Gastroesophageal sphincter (tissue), 4 donors: ENCODE measurements at regions not wholly inside any gene's neighbourhood (a gene's known extent, or its start where the extent isn't known, plus 50 kb on each side); places are given as distances from the start of the nearest gene placed in this dataset.

Experiments
- ATAC-seq: fragments of 150-250 bp; one replicate; pipeline ENCODE4 v1.9.1; 2016; ENCODE audit warnings: mild to moderate bottlenecking, moderate library complexity
- H3K27ac ChIP-seq, 4 donors: fragments of 200-600 bp; sonication (generic) in 3 of 4; 1 replicate in 3 of 4; 2 replicates in 1 of 4; pipeline ENCODE4 v1.5.1; 2016 to 2019
- H3K27me3 ChIP-seq: fragments of 200-600 bp; sonication (generic); one replicate; pipeline ENCODE4 v1.5.1; 2019
- H3K36me3 ChIP-seq, 2 donors: fragments of 200-600 bp; sonication (generic); one replicate each; pipeline ENCODE4 v1.5.1; 2019; ENCODE audit warnings: control low read depth in 1 of 2
- H3K4me1 ChIP-seq, 3 donors: fragments of 200-600 bp; sonication (generic); 1 replicate in 2 of 3; 2 replicates in 1 of 3; pipeline ENCODE4 v1.5.1; 2016 to 2019; ENCODE audit warnings: control low read depth in 2 of 3
- H3K4me3 ChIP-seq, 2 donors: fragments of 200-600 bp; sonication (generic); one replicate each; pipeline ENCODE4 v1.5.1; 2019; ENCODE audit warnings: mild to moderate bottlenecking in 1 of 2, moderate library complexity in 1 of 2
- H3K9me3 ChIP-seq, 3 donors: fragments of 200-600 bp; sonication (generic); one replicate each; pipeline ENCODE4 v1.5.1; 2017 to 2019; ENCODE audit warnings: control low read depth in 2 of 3
- EP300 ChIP-seq: sonication (generic); formaldehyde crosslinking; IDR thresholded peaks from one replicate; pipeline ENCODE4 v1.6.1; 2017; ENCODE audit warnings: antibody characterized with exemption, mild to moderate bottlenecking
- POLR2A ChIP-seq, 2 donors: fragments of 450-650 bp; IDR thresholded peaks; one replicate each; pipeline ENCODE4 v1.6.1; 2017; ENCODE audit warnings: antibody characterized with exemption in 2 of 2, mild to moderate bottlenecking in 2 of 2, moderate library complexity in 1 of 2
- POLR2AphosphoS5 ChIP-seq: sonication (generic); formaldehyde crosslinking; IDR thresholded peaks from one replicate; pipeline ENCODE4 v1.6.1; 2017; ENCODE audit warnings: antibody characterized with exemption
- WGBS, 2 donors: methylation state at CpG; one replicate each; pipeline ENCODE4 v1.1.5; 2018; ENCODE audit warnings: low coverage in 1 of 2; 5-methylcytosine and 5-hydroxymethylcytosine counted together
- TF ChIP-seq, protein P1 (sequence below), 4 experiments: fragments of 200-600 bp in 2 of 4; fragments of 450-650 bp in 2 of 4; sonication (generic) in 1 of 4; IDR thresholded peaks; one replicate each; pipeline ENCODE4 v1.5.1; 2017 to 2019; ENCODE audit warnings: antibody characterized with exemption in 4 of 4, mild to moderate bottlenecking in 2 of 4, moderate library complexity in 2 of 4

DNA sequence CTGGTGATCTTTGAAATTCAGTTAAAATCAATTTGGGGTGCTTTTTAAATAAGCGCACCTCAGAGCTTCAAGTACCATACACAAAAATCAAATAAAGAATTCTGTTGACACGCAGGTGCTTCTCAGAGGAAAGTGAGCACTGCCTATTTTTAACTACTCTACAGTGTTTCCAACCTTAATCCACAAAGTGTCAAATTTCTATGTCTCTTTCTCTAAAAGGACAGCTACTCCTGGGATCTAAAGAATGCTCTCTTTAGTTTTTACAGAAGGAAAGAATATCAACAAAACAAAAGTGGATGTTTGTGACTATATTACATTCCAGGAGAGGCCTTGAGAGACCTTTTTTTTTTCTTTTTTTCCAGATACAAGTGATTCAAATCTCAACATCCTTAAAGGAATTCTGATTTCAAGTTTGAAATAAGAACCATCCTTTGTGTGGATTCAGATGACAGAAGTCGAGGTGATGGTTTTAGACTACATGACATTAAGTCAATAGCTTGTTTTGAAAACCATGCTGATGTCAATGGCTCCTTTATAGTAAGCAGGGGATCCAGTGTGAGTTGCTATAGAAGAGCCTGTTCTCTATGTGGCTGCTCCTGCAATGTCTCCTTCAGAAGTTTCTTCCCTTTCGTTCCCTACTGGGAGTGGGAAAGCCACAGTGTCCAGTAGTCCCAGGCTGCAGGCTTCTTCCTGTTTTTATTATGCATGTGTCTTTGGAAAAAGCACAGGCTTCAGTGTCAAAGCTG is 67.2 kb upstream of the DEFB112 start:
- H3K4me3 ChIP-seq = no peak overlapping the region
- H3K27me3 ChIP-seq = no peaks in the 10 kb centered on the region
- H3K9me3 ChIP-seq = no peaks in the 10 kb centered on the region
- TF ChIP-seq, protein P1, sequence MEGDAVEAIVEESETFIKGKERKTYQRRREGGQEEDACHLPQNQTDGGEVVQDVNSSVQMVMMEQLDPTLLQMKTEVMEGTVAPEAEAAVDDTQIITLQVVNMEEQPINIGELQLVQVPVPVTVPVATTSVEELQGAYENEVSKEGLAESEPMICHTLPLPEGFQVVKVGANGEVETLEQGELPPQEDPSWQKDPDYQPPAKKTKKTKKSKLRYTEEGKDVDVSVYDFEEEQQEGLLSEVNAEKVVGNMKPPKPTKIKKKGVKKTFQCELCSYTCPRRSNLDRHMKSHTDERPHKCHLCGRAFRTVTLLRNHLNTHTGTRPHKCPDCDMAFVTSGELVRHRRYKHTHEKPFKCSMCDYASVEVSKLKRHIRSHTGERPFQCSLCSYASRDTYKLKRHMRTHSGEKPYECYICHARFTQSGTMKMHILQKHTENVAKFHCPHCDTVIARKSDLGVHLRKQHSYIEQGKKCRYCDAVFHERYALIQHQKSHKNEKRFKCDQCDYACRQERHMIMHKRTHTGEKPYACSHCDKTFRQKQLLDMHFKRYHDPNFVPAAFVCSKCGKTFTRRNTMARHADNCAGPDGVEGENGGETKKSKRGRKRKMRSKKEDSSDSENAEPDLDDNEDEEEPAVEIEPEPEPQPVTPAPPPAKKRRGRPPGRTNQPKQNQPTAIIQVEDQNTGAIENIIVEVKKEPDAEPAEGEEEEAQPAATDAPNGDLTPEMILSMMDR (IDR thresholded peaks at IDR 0.05) = no peak
- TF ChIP-seq EP300 (no peak), POLR2A (IDR thresholded peaks at IDR 0.05) (no peak), POLR2AphosphoS5 (no peak)
- 69 to 75% methylated on average over 2 to 4 of the region's 4 CpGs for WGBS, 2 donors
- no peaks in the 10 kb centered on the region for H3K4me1 ChIP-seq
- no peak for ATAC-seq
- no peak overlapping the region for H3K27ac ChIP-seq
- no peaks in the 10 kb centered on the region for H3K36me3 ChIP-seq

DNA sequence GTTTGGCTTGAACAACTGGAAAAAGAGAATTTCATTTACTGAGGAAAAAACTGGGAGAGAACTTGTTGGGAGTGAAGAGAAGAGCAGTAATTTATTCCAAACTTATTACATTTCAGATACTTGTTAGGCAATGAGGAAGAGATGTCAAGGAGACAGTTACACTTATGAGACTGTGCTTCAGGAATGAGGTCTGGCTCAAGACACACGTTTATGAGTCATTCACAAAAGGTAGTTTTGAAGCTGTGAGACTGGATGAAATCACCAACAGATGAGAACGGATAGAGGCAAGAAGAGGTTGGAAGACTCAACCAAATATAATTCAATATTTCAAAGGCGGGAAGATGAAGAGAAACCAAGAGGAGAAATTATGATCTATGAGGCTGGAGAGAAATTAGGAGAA is 70.6 kb upstream of the DEFB112 start:
- 33 to 47% methylated on average over 3 of the region's 3 CpGs for WGBS, 2 donors
- no peak overlapping the region for H3K27ac ChIP-seq
- peaks cover 0 to 6% (median 0%) of the 10 kb centered on the region in 3 donors for H3K4me1 ChIP-seq
- H3K27me3 ChIP-seq = no peaks in the 10 kb centered on the region
- H3K36me3 ChIP-seq = no peaks in the 10 kb centered on the region
- TF ChIP-seq POLR2AphosphoS5 (no peak), EP300 (no peak), POLR2A (IDR thresholded peaks at IDR 0.05) (no peak)
- TF ChIP-seq, protein P1 (IDR thresholded peaks at IDR 0.05) = no peak
- H3K4me3 ChIP-seq = no peak overlapping the region
- H3K9me3 ChIP-seq = no peaks in the 10 kb centered on the region
- ATAC-seq = no peak

DNA sequence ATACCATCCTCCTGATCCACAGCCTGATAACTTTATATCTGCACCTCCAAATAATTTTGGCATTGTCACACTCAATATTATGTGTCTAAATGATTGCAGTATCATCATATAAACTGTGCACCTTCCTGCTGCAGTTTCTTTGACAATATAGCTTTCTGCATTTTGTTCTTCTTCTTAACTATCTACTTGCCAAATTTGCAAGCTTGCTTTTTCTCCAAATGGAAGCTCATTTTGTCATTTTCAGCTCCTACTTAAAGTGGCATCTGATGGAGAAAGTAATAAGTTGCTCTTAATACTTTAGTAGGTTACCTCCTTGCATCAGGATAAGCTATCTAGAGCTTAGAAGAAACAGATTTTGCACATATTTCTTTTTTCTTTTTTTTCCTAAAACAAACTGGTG is 74.0 kb upstream of the DEFB112 start:
- no peak for TF ChIP-seq POLR2A (IDR thresholded peaks at IDR 0.05)
- TF ChIP-seq POLR2AphosphoS5 = no peak
- TF ChIP-seq, protein P1 (IDR thresholded peaks at IDR 0.05) = no peak
- no peak for TF ChIP-seq EP300
- H3K36me3 ChIP-seq = no peaks in the 10 kb centered on the region
- no peak for ATAC-seq
- H3K27ac ChIP-seq = no peak overlapping the region
- H3K4me1 ChIP-seq = peaks cover 0 to 6% (median 0%) of the 10 kb centered on the region in 3 donors
- no peaks in the 10 kb centered on the region for H3K27me3 ChIP-seq
- no peaks in the 10 kb centered on the region for H3K9me3 ChIP-seq
- H3K4me3 ChIP-seq = no peak overlapping the region

DNA sequence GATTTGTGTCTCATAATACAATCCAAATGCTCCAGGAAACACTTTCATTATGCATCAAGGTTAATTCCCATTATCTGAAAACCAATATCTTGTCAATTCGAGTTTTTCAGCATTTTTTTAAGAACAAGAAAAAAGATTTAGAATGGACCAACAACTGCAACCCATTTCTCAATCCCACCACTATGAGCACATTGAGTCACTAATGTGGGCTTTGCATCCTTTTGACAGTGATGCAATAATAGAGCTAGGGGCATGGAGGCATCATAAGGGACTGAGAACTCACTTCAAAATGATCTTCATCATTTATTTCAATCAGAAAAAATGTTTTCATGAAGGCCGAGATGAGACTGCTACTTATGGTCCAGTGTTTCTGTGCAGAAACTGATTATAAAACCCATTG is 74.8 kb upstream of the DEFB112 start:
- H3K4me1 ChIP-seq = peaks cover 0 to 6% (median 0%) of the 10 kb centered on the region in 3 donors
- no peaks in the 10 kb centered on the region for H3K27me3 ChIP-seq
- no peaks in the 10 kb centered on the region for H3K9me3 ChIP-seq
- H3K4me3 ChIP-seq = no peak overlapping the region
- H3K36me3 ChIP-seq = no peaks in the 10 kb centered on the region
- ATAC-seq = no peak
- no peak for TF ChIP-seq EP300
- TF ChIP-seq POLR2A (IDR thresholded peaks at IDR 0.05) = no peak
- no peak for TF ChIP-seq POLR2AphosphoS5
- TF ChIP-seq, protein P1 (IDR thresholded peaks at IDR 0.05) = no peak
- no peak overlapping the region for H3K27ac ChIP-seq
- WGBS, 2 donors = 66 to 89% methylated on average over 2 of the region's 2 CpGs

DNA sequence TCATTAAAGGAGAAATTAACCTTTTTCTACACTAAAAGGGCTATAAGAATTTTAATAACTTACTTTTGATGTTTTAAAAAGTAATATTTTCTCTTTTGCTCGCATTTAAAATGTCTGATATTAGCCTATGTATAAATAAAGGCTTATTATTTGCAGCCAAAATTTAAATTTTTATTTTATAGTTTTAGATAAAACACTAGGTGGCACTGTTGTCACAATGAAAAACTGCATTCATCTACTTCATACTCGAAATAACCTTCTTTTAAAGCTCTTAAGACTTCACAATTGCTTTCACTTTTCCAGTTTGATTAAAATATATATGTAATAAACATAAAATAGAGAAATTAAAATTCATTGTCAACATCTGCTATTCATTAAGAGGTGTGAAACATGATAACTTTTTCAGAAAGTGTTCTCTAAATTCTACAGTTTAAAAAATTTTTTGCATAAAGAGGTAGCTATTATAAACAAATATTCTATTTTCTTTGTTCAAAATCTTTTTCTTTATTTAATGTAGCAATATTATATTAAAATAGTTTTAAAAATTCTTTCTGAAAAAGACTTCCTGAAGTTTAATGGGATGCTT is 78.8 kb upstream of the DEFB112 start:
- Histone ChIP-seq H3K9me3 (no peaks in the 10 kb centered on the region), H3K27me3 (no peaks in the 10 kb centered on the region), H3K27ac (no peak overlapping the region), H3K36me3 (no peaks in the 10 kb centered on the region), H3K4me1 (peaks cover 0 to 2% (median 0%) of the 10 kb centered on the region in 3 donors), H3K4me3 (no peak overlapping the region)
- TF ChIP-seq, protein P1 (IDR thresholded peaks at IDR 0.05) = peak in 3 of 4 experiments; percentile 9 to 56 (median 35)
- no peak for TF ChIP-seq POLR2A (IDR thresholded peaks at IDR 0.05)
- 0 to 3% methylated on average over 2 of the region's 2 CpGs for WGBS, 2 donors
- ATAC-seq = no peak
